Colonic mucosa (tissue), 4 donors: ENCODE measurements at regions not wholly inside any gene's neighbourhood (a gene's known extent, or its start where the extent isn't known, plus 50 kb on each side); places are given as distances from the start of the nearest gene placed in this dataset.

ENCODE experiments used
- DNase-seq: peaks from one replicate; pipeline ENCODE4 v3.0.0-alpha.2; 2020
- H3K27ac ChIP-seq: fragments of 200-600 bp; one replicate; pipeline ENCODE4 v1.8.0; 2021
- H3K27me3 ChIP-seq: fragments of 200-600 bp; one replicate; pipeline ENCODE4 v1.8.0; 2021
- H3K36me3 ChIP-seq: fragments of 200-600 bp; one replicate; pipeline ENCODE4 v1.8.0; 2021
- H3K4me1 ChIP-seq: fragments of 200-600 bp; one replicate; pipeline ENCODE4 v1.8.0; 2021; ENCODE audit warnings: mild to moderate bottlenecking
- H3K4me3 ChIP-seq: fragments of 200-600 bp; one replicate; pipeline ENCODE4 v1.8.0; 2021
- H3K9ac ChIP-seq, 2 donors: one replicate each; pipeline ENCODE4 v1.7.0; 2013; ENCODE audit warnings: control low read depth in 2 of 2, low read depth in 2 of 2, low read length in 2 of 2
- H3K9me3 ChIP-seq: fragments of 200-600 bp; one replicate; pipeline ENCODE4 v1.8.0; 2021
- CTCF ChIP-seq: fragments of 200-600 bp; IDR thresholded peaks from one replicate; pipeline ENCODE4 v1.8.0; 2022; ENCODE audit warnings: antibody characterized with exemption, mild to moderate bottlenecking
- intact Hi-C: fragments of 100-400 bp; cut with DNase I; formaldehyde crosslinking; loops from one replicate; pipeline ENCODE4 v1.14.1; 2022
- donor health status: healthy.
- donor health status: DM: no; HTN: no; CAD: no.
- donor health status: DM: no; HTN: no; CAD: no.

GRCh38 chr16:79419148-79419547 lies 181.4 kb downstream of the MAF start:
- no peak overlapping the region for H3K27ac ChIP-seq

GRCh38 chr16:79417601-79418008 lies 182.9 kb downstream of the MAF start:
- no peak for DNase-seq
- Histone ChIP-seq H3K9me3 (no peaks in the 10 kb centered on the region), H3K4me1 (no peaks in the 10 kb centered on the region), H3K9ac (no peak overlapping the region), H3K27me3 (no peaks in the 10 kb centered on the region), H3K4me3 (no peak overlapping the region), H3K27ac (no peak overlapping the region), H3K36me3 (no peaks in the 10 kb centered on the region)
- intact Hi-C loops: no loop called here
- no peak for TF ChIP-seq CTCF

More at GRCh38 chr16:79419148-79419547, 181.4 kb downstream of the MAF start:
- no peaks in the 10 kb centered on the region for H3K36me3 ChIP-seq
- no peak overlapping the region for H3K4me3 ChIP-seq
- no peak for TF ChIP-seq CTCF
- no peaks in the 10 kb centered on the region for H3K27me3 ChIP-seq
- no peaks in the 10 kb centered on the region for H3K9me3 ChIP-seq
- no peak overlapping the region for H3K9ac ChIP-seq
- no peak for DNase-seq
- intact Hi-C loops: no loop called here
- no peaks in the 10 kb centered on the region for H3K4me1 ChIP-seq

GRCh38 chr16:79415983-79416640 lies 184.4 kb downstream of the MAF start:
- Histone ChIP-seq H3K9ac (no peak overlapping the region), H3K27ac (no peak overlapping the region), H3K9me3 (no peaks in the 10 kb centered on the region), H3K27me3 (no peaks in the 10 kb centered on the region), H3K36me3 (no peaks in the 10 kb centered on the region), H3K4me3 (no peak overlapping the region), H3K4me1 (no peaks in the 10 kb centered on the region)
- intact Hi-C loops: no loop called here
- no peak for TF ChIP-seq CTCF
- DNase-seq: no peak

- Histone ChIP-seq H3K9me3 (no peaks in the 10 kb centered on the region), H3K9ac (no peak overlapping the region), H3K4me3 (no peak overlapping the region), H3K27me3 (no peaks in the 10 kb centered on the region), H3K36me3 (no peaks in the 10 kb centered on the region), H3K4me1 (no peaks in the 10 kb centered on the region), H3K27ac (no peak overlapping the region)
- TF ChIP-seq CTCF: no peak
- no peak for DNase-seq
- intact Hi-C loops: no loop called here
Measured at GRCh38 chr16:79412783-79413225, 187.7 kb downstream of the MAF start.

- DNase-seq: no peak
- H3K27me3 ChIP-seq: no peaks in the 10 kb centered on the region
- H3K36me3 ChIP-seq: no peaks in the 10 kb centered on the region
- H3K27ac ChIP-seq: no peak overlapping the region
- no peak overlapping the region for H3K4me3 ChIP-seq
- H3K9ac ChIP-seq: no peak overlapping the region
- no peaks in the 10 kb centered on the region for H3K4me1 ChIP-seq
- intact Hi-C loops: no loop called here
- no peak for TF ChIP-seq CTCF
- H3K9me3 ChIP-seq: no peaks in the 10 kb centered on the region
Measured at GRCh38 chr16:79411805-79412204, 188.7 kb downstream of the MAF start.
